ENCODE measurements at regions not wholly inside any gene's neighbourhood (a gene's known extent, or its start where the extent isn't known, plus 50 kb on each side); places are given as distances from the start of the nearest gene placed in this dataset.

- TF ChIP-seq BCL6 (CRISPR knock-in tag; IDR thresholded peaks at IDR 0.05), result 0 out of 2 replicates have a peak, but pooled peaks have one; percentile 26
- TF ChIP-seq ZNF12 (CRISPR knock-in tag; IDR thresholded peaks at IDR 0.05), result no peak
- TF ChIP-seq POU5F1 (IDR thresholded peaks at IDR 0.05; ENCODE audit: borderline replicate concordance, low read depth, low read length, partially characterized antibody), result no peak
- TF ChIP-seq BRD9 (IDR thresholded peaks at IDR 0.05; ENCODE audit: low read depth, partially characterized antibody), result peak; percentile 76
- no peak for TF ChIP-seq KDM2B (CRISPR knock-in tag; IDR thresholded peaks at IDR 0.05)
- peak; percentile 88 for TF ChIP-seq CTBP1 (IDR thresholded peaks at IDR 0.05; ENCODE audit: borderline replicate concordance)
- no peak for TF ChIP-seq SP2 (IDR thresholded peaks at IDR 0.05; ENCODE audit: extremely low read depth, low read depth, low read length, poor library complexity, severe bottlenecking)
- no peak for TF ChIP-seq ZNF609 (CRISPR knock-in tag; IDR thresholded peaks at IDR 0.05; ENCODE audit: borderline replicate concordance)
- TF ChIP-seq SAFB (IDR thresholded peaks at IDR 0.05; ENCODE audit: borderline replicate concordance, low read depth, low read length), result no peak
- TF ChIP-seq MAX (CRISPR knock-in tag; IDR thresholded peaks at IDR 0.05), result no peak
- 0 out of 4 replicates have a peak, but pooled peaks of 1 of the 2 experiments have one; percentile 4 for TF ChIP-seq NRF1 (conservative IDR thresholded peaks at IDR 0.05 in 1 of 2, IDR thresholded peaks at IDR 0.05 in 1 of 2)
- TF ChIP-seq ZBTB1 (CRISPR knock-in tag; IDR thresholded peaks at IDR 0.05; ENCODE audit: borderline replicate concordance, low read depth), result no peak
- no peak for TF ChIP-seq DACH1 (IDR thresholded peaks at IDR 0.05; ENCODE audit: partially characterized antibody)
- TF ChIP-seq KLF16 (IDR thresholded peaks at IDR 0.05), result peak; percentile 75; the same call in 1 of the 2 replicates
- no peak for TF ChIP-seq CLOCK (CRISPR knock-in tag; IDR thresholded peaks at IDR 0.05; ENCODE audit: borderline replicate concordance)
- TF ChIP-seq SMARCB1 (IDR thresholded peaks at IDR 0.05; ENCODE audit: insufficient read length, low read depth), result no peak
- TF ChIP-seq CHD2 (IDR thresholded peaks at IDR 0.05; ENCODE audit: low read depth, low read length), result no peak
- no peak for TF ChIP-seq FOXJ3 (CRISPR knock-in tag; IDR thresholded peaks at IDR 0.05)
- TF ChIP-seq MYBL2 (IDR thresholded peaks at IDR 0.05; ENCODE audit: low read depth), result no peak
- no peak for TF ChIP-seq MYBL2 (CRISPR knock-in tag; IDR thresholded peaks at IDR 0.05; ENCODE audit: borderline replicate concordance)
These were observed 101.1 kb upstream of the JUN start (continued) for GRCh38 chr1:58884706-58885661.
